ENCODE measurements at regions not wholly inside any gene's neighbourhood (a gene's known extent, or its start where the extent isn't known, plus 50 kb on each side); places are given as distances from the start of the nearest gene placed in this dataset.

DNA sequence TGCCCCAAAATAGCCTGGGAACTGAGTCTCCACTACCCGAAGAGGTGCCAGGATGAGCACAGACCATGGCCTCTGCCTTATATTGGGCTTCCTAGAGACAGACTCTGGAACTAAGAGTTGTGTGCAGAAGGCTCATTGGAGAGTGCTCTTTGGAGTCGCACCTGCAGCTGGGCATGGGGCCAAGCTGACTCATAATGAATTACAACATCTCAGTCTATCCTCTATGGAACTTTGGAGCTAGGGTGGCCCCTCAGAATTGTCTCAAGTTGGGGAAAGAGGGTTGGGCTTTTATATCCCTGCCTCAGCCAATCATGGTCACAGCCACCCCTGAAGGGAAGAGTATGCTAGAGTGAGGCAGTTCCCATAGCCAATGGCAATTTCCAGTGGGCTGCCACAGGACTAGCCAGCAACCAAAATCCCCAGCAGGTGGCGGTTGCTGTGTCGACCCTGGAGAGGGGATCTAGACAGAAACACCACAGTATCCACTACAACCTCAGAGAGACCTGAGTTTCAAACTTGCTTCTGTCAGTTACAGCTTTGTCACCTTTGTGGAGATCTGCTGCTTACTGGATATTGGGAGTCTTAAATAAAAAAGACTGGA, 93.8 kb downstream of the DMRTA2 start:
- no peak overlapping the region for H3K9ac ChIP-seq (ENCODE audit: low read length)
- peaks cover 3% of the 10 kb centered on the region for H3K4me1 ChIP-seq (ENCODE audit: insufficient read depth, low read length, severe bottlenecking)
- no peaks in the 10 kb centered on the region for H3K79me2 ChIP-seq (ENCODE audit: insufficient read depth, low read length)
- no peak overlapping the region for H3K4me3 ChIP-seq (ENCODE audit: low read depth, low read length, poor library complexity, severe bottlenecking)
- no peaks in the 10 kb centered on the region for H3K9me3 ChIP-seq (ENCODE audit: low read length)
- H3F3A ChIP-seq (ENCODE audit: insufficient read depth, low read length) = no peaks in the 10 kb centered on the region
- no peak overlapping the region for H2AFZ ChIP-seq (ENCODE audit: low read length)
- TF ChIP-seq, protein P1, sequence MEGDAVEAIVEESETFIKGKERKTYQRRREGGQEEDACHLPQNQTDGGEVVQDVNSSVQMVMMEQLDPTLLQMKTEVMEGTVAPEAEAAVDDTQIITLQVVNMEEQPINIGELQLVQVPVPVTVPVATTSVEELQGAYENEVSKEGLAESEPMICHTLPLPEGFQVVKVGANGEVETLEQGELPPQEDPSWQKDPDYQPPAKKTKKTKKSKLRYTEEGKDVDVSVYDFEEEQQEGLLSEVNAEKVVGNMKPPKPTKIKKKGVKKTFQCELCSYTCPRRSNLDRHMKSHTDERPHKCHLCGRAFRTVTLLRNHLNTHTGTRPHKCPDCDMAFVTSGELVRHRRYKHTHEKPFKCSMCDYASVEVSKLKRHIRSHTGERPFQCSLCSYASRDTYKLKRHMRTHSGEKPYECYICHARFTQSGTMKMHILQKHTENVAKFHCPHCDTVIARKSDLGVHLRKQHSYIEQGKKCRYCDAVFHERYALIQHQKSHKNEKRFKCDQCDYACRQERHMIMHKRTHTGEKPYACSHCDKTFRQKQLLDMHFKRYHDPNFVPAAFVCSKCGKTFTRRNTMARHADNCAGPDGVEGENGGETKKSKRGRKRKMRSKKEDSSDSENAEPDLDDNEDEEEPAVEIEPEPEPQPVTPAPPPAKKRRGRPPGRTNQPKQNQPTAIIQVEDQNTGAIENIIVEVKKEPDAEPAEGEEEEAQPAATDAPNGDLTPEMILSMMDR (IDR thresholded peaks at IDR 0.05; ENCODE audit: low read length) = no peak; the same call in 1 of the 2 replicates
- TF ChIP-seq EZH2 (IDR thresholded peaks at IDR 0.05; ENCODE audit: borderline replicate concordance, low read length) = no peak
- no peak overlapping the region for H3K27ac ChIP-seq (ENCODE audit: low read depth, low read length, poor library complexity, severe bottlenecking)
- no peak overlapping the region for H3K4me2 ChIP-seq (ENCODE audit: low read length)
- no peaks in the 10 kb centered on the region for H3K36me3 ChIP-seq (ENCODE audit: insufficient read depth, low read length)
- H3K9me2 ChIP-seq (ENCODE audit: low read depth, low read length) = no peaks in the 10 kb centered on the region
- H3K27me3 ChIP-seq (ENCODE audit: insufficient read depth, low read length) = no peaks in the 10 kb centered on the region
- H4K20me1 ChIP-seq (ENCODE audit: insufficient read depth, low read length) = no peaks in the 10 kb centered on the region

DNA sequence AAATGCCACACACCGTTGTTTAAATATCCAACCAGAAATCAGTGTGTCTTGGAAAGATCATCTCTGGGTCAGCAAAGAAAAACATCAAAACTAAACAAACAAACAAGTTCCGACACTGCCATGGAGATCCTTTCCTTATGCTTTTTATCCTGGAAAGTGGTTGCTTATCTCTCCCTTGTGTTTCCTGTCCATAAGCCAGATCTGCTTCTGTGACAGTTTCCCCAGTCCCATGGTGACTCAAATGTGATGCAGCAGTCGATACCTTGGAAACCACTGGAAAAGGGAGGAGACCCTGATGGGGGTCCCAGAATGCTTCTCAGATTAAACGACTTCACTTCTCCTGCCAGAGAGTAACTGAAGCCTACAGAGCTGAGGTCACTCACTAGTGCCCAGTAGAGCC, 94.7 kb downstream of the DMRTA2 start:
- Histone ChIP-seq H3K27ac (ENCODE audit: low read depth, low read length, poor library complexity, severe bottlenecking) (no peak overlapping the region), H3K9me2 (ENCODE audit: low read depth, low read length) (no peaks in the 10 kb centered on the region), H3K4me1 (ENCODE audit: insufficient read depth, low read length, severe bottlenecking) (peaks cover 3% of the 10 kb centered on the region), H3F3A (ENCODE audit: insufficient read depth, low read length) (no peaks in the 10 kb centered on the region), H3K4me3 (ENCODE audit: low read depth, low read length, poor library complexity, severe bottlenecking) (no peak overlapping the region), H3K9ac (ENCODE audit: low read length) (no peak overlapping the region), H2AFZ (ENCODE audit: low read length) (no peak overlapping the region), H3K36me3 (ENCODE audit: insufficient read depth, low read length) (no peaks in the 10 kb centered on the region), H3K4me2 (ENCODE audit: low read length) (no peak overlapping the region), H3K9me3 (ENCODE audit: low read length) (no peaks in the 10 kb centered on the region), H3K27me3 (ENCODE audit: insufficient read depth, low read length) (no peaks in the 10 kb centered on the region), H3K79me2 (ENCODE audit: insufficient read depth, low read length) (no peaks in the 10 kb centered on the region), H4K20me1 (ENCODE audit: insufficient read depth, low read length) (no peaks in the 10 kb centered on the region)
- TF ChIP-seq EZH2 (IDR thresholded peaks at IDR 0.05; ENCODE audit: borderline replicate concordance, low read length) = no peak
- TF ChIP-seq, protein P1 (IDR thresholded peaks at IDR 0.05; ENCODE audit: low read length) = no peak

DNA sequence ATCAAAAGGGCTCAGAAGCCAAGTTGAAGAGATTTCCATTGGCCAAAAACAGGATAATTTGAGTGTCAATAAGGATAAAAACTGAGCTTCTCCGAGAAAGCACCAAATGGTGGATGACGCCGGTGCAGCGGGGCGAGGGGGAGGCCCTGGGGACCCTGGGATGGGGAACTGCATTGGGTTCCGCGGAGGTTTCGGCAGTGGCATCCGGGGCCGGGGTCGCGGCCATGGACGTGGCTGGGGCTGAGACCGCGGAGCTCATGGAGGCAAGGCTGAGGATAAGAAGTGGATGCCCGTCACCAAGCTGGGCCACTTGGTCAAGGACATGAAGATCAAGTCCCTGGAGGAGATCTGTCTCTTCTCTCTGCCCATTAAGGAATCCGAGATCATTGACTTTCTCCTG, 97.2 kb downstream of the DMRTA2 start:
- H4K20me1 ChIP-seq (ENCODE audit: insufficient read depth, low read length) = no peaks in the 10 kb centered on the region
- no peak overlapping the region for H2AFZ ChIP-seq (ENCODE audit: low read length)
- H3K36me3 ChIP-seq (ENCODE audit: insufficient read depth, low read length) = no peaks in the 10 kb centered on the region
- no peaks in the 10 kb centered on the region for H3F3A ChIP-seq (ENCODE audit: insufficient read depth, low read length)
- H3K4me2 ChIP-seq (ENCODE audit: low read length) = no peak overlapping the region
- no peaks in the 10 kb centered on the region for H3K4me1 ChIP-seq (ENCODE audit: insufficient read depth, low read length, severe bottlenecking)
- H3K27me3 ChIP-seq (ENCODE audit: insufficient read depth, low read length) = no peaks in the 10 kb centered on the region
- H3K9me2 ChIP-seq (ENCODE audit: low read depth, low read length) = no peaks in the 10 kb centered on the region
- H3K4me3 ChIP-seq (ENCODE audit: low read depth, low read length, poor library complexity, severe bottlenecking) = no peak overlapping the region
- H3K27ac ChIP-seq (ENCODE audit: low read depth, low read length, poor library complexity, severe bottlenecking) = no peak overlapping the region
- H3K79me2 ChIP-seq (ENCODE audit: insufficient read depth, low read length) = no peaks in the 10 kb centered on the region
- H3K9me3 ChIP-seq (ENCODE audit: low read length) = no peaks in the 10 kb centered on the region
- no peak overlapping the region for H3K9ac ChIP-seq (ENCODE audit: low read length)
- no peak for TF ChIP-seq EZH2 (IDR thresholded peaks at IDR 0.05; ENCODE audit: borderline replicate concordance, low read length)
- TF ChIP-seq, protein P1 (IDR thresholded peaks at IDR 0.05; ENCODE audit: low read length) = no peak
